ENCODE measurements at regions not wholly inside any gene's neighbourhood (a gene's known extent, or its start where the extent isn't known, plus 50 kb on each side); places are given as distances from the start of the nearest gene placed in this dataset.

DNA sequence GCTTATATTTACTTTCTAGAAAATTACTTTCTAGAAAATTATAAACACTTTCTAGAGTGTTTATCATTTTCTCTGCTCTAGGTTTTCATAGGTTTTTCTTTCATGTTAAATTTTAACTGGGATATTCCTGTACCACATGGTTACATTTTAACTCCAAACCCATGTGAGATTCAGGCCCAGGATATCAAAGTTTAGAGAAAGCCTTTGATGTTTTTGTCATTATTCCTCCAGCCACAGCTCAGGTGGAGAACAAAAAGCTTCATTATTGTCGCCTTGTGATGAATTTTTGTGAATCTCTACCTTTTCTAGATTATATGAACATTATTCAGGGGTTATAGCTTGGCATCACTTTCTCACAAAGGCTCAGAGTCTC, 816.0 kb downstream of the SQOR start:
- no peaks in the 10 kb centered on the region for H3K27me3 ChIP-seq (ENCODE audit: control insufficient read depth in 1 of 2, insufficient read depth in 2 of 2, low read length in 1 of 2)
- H3K4me1 ChIP-seq (ENCODE audit: control insufficient read depth in 1 of 2, insufficient read depth in 2 of 2, low read length in 2 of 2): no peaks in the 10 kb centered on the region
- WGBS, 2 donors: 92 to 93% methylated on average over 1 of the region's 1 CpG
- DNase-seq (no peak), ATAC-seq (ENCODE audit: low FRiP score) (no peak)
- intact Hi-C loops (cut with DNase I): no loop called here
- no peaks in the 10 kb centered on the region for H3K9me3 ChIP-seq (ENCODE audit: control insufficient read depth, low read length)
- no peak overlapping the region for H3K27ac ChIP-seq (ENCODE audit: low read depth in 1 of 2, low read length in 2 of 2)
- H3K36me3 ChIP-seq (ENCODE audit: control insufficient read depth in 1 of 2, insufficient read depth in 2 of 2, low read length in 1 of 2): no peaks in the 10 kb centered on the region
- no peak overlapping the region for H3K4me3 ChIP-seq (ENCODE audit: low read length in 2 of 2)

DNA sequence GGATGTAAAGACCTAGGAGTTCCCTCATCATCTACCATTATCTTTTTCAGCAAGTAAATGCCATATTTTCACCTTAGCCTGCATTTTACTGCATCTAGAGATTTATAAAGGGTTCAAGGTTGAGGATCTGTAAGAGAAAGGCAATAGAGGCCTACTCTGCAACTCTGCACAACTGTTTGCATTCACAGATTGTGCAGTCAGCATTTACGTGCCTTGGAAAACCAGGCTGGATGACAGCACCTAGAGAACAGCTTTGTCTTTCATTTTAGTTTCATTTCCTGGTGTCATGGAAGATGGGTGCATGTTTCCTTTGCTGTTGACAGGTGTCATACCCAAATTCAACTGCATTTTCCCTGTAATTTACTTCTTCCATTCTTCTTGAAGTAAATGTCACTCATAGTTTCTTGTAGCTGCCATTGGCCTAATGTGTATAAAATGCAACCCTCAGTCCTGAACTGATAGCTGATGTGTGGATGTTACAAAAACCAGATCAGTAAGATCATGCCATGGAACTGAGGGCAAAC, 817.5 kb downstream of the SQOR start:
- Histone ChIP-seq H3K9me3 (ENCODE audit: control insufficient read depth, low read length) (no peaks in the 10 kb centered on the region), H3K36me3 (ENCODE audit: control insufficient read depth in 1 of 2, insufficient read depth in 2 of 2, low read length in 1 of 2) (no peaks in the 10 kb centered on the region), H3K4me3 (ENCODE audit: low read length in 2 of 2) (no peak overlapping the region), H3K27ac (ENCODE audit: low read depth in 1 of 2, low read length in 2 of 2) (no peak overlapping the region), H3K27me3 (ENCODE audit: control insufficient read depth in 1 of 2, insufficient read depth in 2 of 2, low read length in 1 of 2) (no peaks in the 10 kb centered on the region), H3K4me1 (ENCODE audit: control insufficient read depth in 1 of 2, insufficient read depth in 2 of 2, low read length in 2 of 2) (no peaks in the 10 kb centered on the region)
- 0% methylated on average over 1 of the region's 1 CpG for WGBS, 2 donors
- ATAC-seq (ENCODE audit: low FRiP score) (no peak), DNase-seq (no peak)
- intact Hi-C loops (cut with DNase I): no loop called here

DNA sequence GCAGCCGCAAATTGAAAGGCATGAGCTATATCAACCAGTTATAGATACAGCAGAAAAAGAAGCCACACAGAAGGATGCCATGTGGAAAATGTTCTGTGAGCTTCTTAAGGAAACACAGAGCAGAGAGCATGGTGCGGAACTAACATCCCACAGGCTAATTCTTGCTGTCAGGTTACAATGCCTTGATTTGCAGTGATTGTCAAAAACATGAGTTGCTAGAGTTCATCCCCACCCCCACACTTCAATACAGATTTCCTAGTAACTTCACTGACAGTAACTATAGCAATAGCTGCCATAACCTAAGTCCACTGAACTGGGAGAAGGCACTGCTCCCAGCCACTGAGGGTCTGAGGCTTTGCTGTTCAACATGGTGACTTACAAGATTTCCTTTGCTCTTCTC, 821.6 kb downstream of the SQOR start:
- ATAC-seq (ENCODE audit: low FRiP score) (no peak), DNase-seq (no peak)
- WGBS, 2 donors: 94 to 97% methylated on average over 2 of the region's 2 CpGs
- H3K27me3 ChIP-seq (ENCODE audit: control insufficient read depth in 1 of 2, insufficient read depth in 2 of 2, low read length in 1 of 2): no peaks in the 10 kb centered on the region
- intact Hi-C loops (cut with DNase I): no loop called here
- H3K9me3 ChIP-seq (ENCODE audit: control insufficient read depth, low read length): no peaks in the 10 kb centered on the region
- no peak overlapping the region for H3K4me3 ChIP-seq (ENCODE audit: low read length in 2 of 2)
- H3K36me3 ChIP-seq (ENCODE audit: control insufficient read depth in 1 of 2, insufficient read depth in 2 of 2, low read length in 1 of 2): no peaks in the 10 kb centered on the region
- no peak overlapping the region for H3K27ac ChIP-seq (ENCODE audit: low read depth in 1 of 2, low read length in 2 of 2)
- H3K4me1 ChIP-seq (ENCODE audit: control insufficient read depth in 1 of 2, insufficient read depth in 2 of 2, low read length in 2 of 2): no peaks in the 10 kb centered on the region

DNA sequence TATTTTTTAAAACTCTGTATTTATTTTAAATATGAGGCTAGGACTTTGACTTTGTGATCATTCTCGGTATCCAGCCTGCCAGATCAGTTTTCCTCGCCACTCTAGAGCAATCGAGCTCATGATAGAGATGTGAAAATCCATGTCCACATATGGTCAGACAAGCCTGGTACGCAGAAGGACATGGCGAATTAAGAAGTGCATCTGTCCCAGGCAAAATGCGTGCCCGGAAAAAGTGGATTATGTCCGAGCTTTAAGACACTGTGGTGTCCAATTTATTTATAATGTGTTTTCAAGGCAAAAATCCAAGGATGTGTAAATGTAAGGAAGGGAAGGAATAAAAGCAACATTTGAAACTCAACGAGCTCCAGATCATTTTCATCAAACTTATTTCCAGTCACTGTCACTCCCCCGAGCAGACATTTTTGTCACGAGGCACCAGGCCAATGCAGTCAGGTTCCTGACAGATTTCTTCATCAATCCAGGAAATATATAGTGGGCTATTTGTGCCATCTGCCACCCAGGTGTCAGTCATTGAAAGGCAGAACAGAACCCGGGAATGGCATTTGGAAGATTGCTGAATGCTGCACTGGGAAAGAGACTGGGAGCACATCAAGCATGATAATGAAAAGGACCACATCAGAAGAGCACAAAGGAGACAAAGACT, 825.7 kb downstream of the SQOR start:
- ATAC-seq (ENCODE audit: low FRiP score) (no peak), DNase-seq (no peak)
- Histone ChIP-seq H3K4me1 (ENCODE audit: control insufficient read depth in 1 of 2, insufficient read depth in 2 of 2, low read length in 2 of 2) (no peaks in the 10 kb centered on the region), H3K36me3 (ENCODE audit: control insufficient read depth in 1 of 2, insufficient read depth in 2 of 2, low read length in 1 of 2) (no peaks in the 10 kb centered on the region), H3K4me3 (ENCODE audit: low read length in 2 of 2) (no peak overlapping the region), H3K9me3 (ENCODE audit: control insufficient read depth, low read length) (no peaks in the 10 kb centered on the region), H3K27me3 (ENCODE audit: control insufficient read depth in 1 of 2, insufficient read depth in 2 of 2, low read length in 1 of 2) (no peaks in the 10 kb centered on the region), H3K27ac (ENCODE audit: low read depth in 1 of 2, low read length in 2 of 2) (no peak overlapping the region)
- 85 to 91% methylated on average over 12 of the region's 12 CpGs for WGBS, 2 donors
- intact Hi-C loops (cut with DNase I): no loop called here

DNA sequence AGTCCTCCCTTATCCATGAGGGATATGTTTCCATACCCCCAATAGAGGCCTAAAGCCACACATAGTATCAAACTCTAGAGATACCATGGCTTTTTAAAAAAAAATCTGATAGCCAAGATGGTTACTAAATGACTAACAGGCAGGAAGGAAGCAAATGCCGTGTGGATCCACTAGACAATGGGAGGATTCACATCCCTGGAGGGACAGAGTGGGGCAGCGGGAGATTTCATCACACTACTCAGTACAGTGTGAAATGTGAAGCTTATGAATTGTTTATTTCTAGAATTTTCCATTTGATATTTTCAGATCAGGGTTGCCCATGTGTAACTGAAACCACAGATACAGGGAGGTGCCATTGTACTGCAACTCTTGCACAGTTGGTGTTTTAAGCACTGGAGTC, 826.6 kb downstream of the SQOR start:
- Histone ChIP-seq H3K9me3 (ENCODE audit: control insufficient read depth, low read length) (no peaks in the 10 kb centered on the region), H3K27ac (ENCODE audit: low read depth in 1 of 2, low read length in 2 of 2) (no peak overlapping the region), H3K4me3 (ENCODE audit: low read length in 2 of 2) (no peak overlapping the region), H3K4me1 (ENCODE audit: control insufficient read depth in 1 of 2, insufficient read depth in 2 of 2, low read length in 2 of 2) (no peaks in the 10 kb centered on the region), H3K27me3 (ENCODE audit: control insufficient read depth in 1 of 2, insufficient read depth in 2 of 2, low read length in 1 of 2) (no peaks in the 10 kb centered on the region), H3K36me3 (ENCODE audit: control insufficient read depth in 1 of 2, insufficient read depth in 2 of 2, low read length in 1 of 2) (no peaks in the 10 kb centered on the region)
- intact Hi-C loops (cut with DNase I): no loop called here
- no peak for ATAC-seq (ENCODE audit: low FRiP score)
- 95% methylated on average over 2 of the region's 2 CpGs for WGBS, 2 donors
- DNase-seq: no peak

DNA sequence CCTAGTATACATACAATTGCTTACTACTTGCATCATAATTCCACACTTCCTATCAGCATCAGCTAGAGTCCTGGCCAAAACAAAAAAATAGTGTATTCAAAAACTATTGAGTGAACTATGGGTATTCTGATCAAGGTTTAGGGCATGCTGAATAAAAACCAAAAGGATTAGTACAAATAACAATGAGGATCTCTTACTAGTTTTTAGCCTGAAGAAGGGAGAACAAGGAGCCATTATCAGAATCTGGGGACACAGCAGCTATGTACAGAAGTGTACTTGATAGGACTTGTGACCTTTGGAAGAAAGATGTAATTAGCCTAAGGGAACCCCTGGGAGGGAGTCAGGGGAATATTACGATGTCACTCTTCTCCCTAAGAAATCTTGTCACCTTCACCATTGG, 832.2 kb downstream of the SQOR start:
- no peaks in the 10 kb centered on the region for H3K9me3 ChIP-seq (ENCODE audit: control insufficient read depth, low read length)
- ATAC-seq (ENCODE audit: low FRiP score) (no peak), DNase-seq (no peak)
- WGBS, 2 donors: 89 to 98% methylated on average over 1 of the region's 1 CpG
- no peak overlapping the region for H3K27ac ChIP-seq (ENCODE audit: low read depth in 1 of 2, low read length in 2 of 2)
- no peaks in the 10 kb centered on the region for H3K27me3 ChIP-seq (ENCODE audit: control insufficient read depth in 1 of 2, insufficient read depth in 2 of 2, low read length in 1 of 2)
- no peak overlapping the region for H3K4me3 ChIP-seq (ENCODE audit: low read length in 2 of 2)
- intact Hi-C loops (cut with DNase I): no loop called here
- no peaks in the 10 kb centered on the region for H3K36me3 ChIP-seq (ENCODE audit: control insufficient read depth in 1 of 2, insufficient read depth in 2 of 2, low read length in 1 of 2)
- no peaks in the 10 kb centered on the region for H3K4me1 ChIP-seq (ENCODE audit: control insufficient read depth in 1 of 2, insufficient read depth in 2 of 2, low read length in 2 of 2)

DNA sequence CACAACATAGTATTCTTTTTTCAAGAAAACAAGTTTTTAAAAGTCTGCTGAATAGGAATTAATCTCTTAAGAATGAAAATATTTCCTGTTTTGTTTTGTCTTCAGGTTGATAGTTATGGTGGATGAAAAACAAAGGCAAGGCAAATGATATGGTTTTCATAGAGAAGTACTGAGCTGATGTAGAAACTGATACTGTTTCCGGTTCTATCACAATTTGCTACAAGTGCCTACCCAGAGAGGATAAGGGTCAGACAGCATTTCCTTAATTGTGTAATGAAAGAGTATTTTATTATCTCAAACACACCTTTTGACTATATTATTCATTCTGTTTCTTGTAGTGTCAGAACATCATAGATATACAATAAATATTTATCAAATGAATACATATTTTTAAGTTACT, 836.3 kb downstream of the SQOR start:
- 86 to 88% methylated on average over 1 of the region's 1 CpG for WGBS, 2 donors
- no peaks in the 10 kb centered on the region for H3K36me3 ChIP-seq (ENCODE audit: control insufficient read depth in 1 of 2, insufficient read depth in 2 of 2, low read length in 1 of 2)
- no peak overlapping the region for H3K4me3 ChIP-seq (ENCODE audit: low read length in 2 of 2)
- ATAC-seq (ENCODE audit: low FRiP score): no peak
- no peaks in the 10 kb centered on the region for H3K4me1 ChIP-seq (ENCODE audit: control insufficient read depth in 1 of 2, insufficient read depth in 2 of 2, low read length in 2 of 2)
- H3K9me3 ChIP-seq (ENCODE audit: control insufficient read depth, low read length): no peaks in the 10 kb centered on the region
- H3K27ac ChIP-seq (ENCODE audit: low read depth in 1 of 2, low read length in 2 of 2): no peak overlapping the region
- DNase-seq: no peak
- intact Hi-C loops (cut with DNase I): no loop called here
- no peaks in the 10 kb centered on the region for H3K27me3 ChIP-seq (ENCODE audit: control insufficient read depth in 1 of 2, insufficient read depth in 2 of 2, low read length in 1 of 2)

DNA sequence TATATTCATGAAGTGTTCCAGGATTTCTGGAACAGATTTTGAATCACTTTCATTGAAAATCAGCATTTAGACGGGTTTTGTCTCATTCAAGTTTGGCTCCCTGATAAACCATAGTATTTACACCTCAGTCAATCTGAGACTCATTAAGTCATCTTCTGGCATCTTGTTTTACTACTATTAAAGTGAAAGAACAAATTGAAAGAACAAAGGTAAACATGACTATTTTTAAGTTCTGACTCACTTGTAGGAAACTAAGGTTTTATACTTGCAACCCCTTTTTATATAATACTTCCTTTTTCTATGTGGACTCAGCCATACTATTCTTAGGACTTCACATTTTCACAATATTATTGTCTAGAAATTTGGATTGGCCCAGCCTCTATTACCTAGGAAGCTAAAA, 854.4 kb downstream of the SQOR start:
- Histone ChIP-seq H3K27me3 (ENCODE audit: control insufficient read depth in 1 of 2, insufficient read depth in 2 of 2, low read length in 1 of 2) (no peaks in the 10 kb centered on the region), H3K27ac (ENCODE audit: low read depth in 1 of 2, low read length in 2 of 2) (no peak overlapping the region), H3K36me3 (ENCODE audit: control insufficient read depth in 1 of 2, insufficient read depth in 2 of 2, low read length in 1 of 2) (no peaks in the 10 kb centered on the region), H3K4me1 (ENCODE audit: control insufficient read depth in 1 of 2, insufficient read depth in 2 of 2, low read length in 2 of 2) (no peaks in the 10 kb centered on the region), H3K9me3 (ENCODE audit: control insufficient read depth, low read length) (no peaks in the 10 kb centered on the region), H3K4me3 (ENCODE audit: low read length in 2 of 2) (no peak overlapping the region)
- DNase-seq (no peak), ATAC-seq (ENCODE audit: low FRiP score) (no peak)
- intact Hi-C loops (cut with DNase I): loop anchor here in 1 of 2 donors (5.0 kb wide), 1 partner anchor 47 kb away; no protein-coding TSS in a partner anchor
- WGBS, 2 donors: 10 to 16% methylated on average over 1 of the region's 1 CpG

DNA sequence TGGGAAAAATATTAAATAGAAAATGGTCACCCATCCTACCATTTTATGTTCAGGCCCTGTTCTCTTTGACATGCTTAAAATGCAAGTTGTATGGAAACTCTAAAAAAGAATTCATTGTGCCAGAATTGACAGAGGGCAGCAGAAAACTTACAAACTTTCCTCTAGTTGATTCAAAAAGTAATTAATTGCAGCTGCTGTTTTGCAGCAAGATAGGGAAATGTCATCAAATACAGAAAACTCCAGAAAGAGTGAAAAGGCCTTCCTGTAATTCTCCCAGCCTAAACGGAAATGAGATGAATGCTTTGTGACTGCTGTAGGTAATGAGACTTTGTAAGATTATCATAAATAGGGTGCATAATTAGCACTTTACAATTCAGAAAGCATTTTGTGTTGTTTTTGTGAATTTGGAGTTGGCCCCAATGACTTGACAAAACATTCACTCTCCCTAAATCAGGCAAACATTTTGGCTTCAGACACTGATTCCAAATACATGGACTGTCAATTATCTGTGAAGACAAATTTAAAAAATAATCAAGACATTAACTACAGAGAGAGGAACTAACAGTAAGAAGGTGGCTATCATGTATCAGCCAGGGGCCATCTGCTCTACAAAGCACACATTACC, 861.8 kb downstream of the SQOR start:
- Histone ChIP-seq H3K36me3 (ENCODE audit: control insufficient read depth in 1 of 2, insufficient read depth in 2 of 2, low read length in 1 of 2) (no peaks in the 10 kb centered on the region), H3K4me1 (ENCODE audit: control insufficient read depth in 1 of 2, insufficient read depth in 2 of 2, low read length in 2 of 2) (no peaks in the 10 kb centered on the region), H3K9me3 (ENCODE audit: control insufficient read depth, low read length) (no peaks in the 10 kb centered on the region), H3K4me3 (ENCODE audit: low read length in 2 of 2) (no peak overlapping the region), H3K27ac (ENCODE audit: low read depth in 1 of 2, low read length in 2 of 2) (no peak overlapping the region), H3K27me3 (ENCODE audit: control insufficient read depth in 1 of 2, insufficient read depth in 2 of 2, low read length in 1 of 2) (no peaks in the 10 kb centered on the region)
- 59 to 74% methylated on average over 1 of the region's 1 CpG for WGBS, 2 donors
- DNase-seq: no peak
- ATAC-seq (ENCODE audit: low FRiP score): no peak
- intact Hi-C loops (cut with DNase I): no loop called here

Measured in aorta (tissue), 5 donors.